HEK293 (cell line): ENCODE measurements at regions not wholly inside any gene's neighbourhood (a gene's known extent, or its start where the extent isn't known, plus 50 kb on each side); places are given as distances from the start of the nearest gene placed in this dataset.

ENCODE experiments used
- CTCF ChIA-PET: fragments of 350-600 bp; formaldehyde crosslinking; extraction: SDS; loops from one replicate; lab custom pipeline; 2021; ENCODE audit warnings: antibody characterized with exemption; lab: Yijun Ruan, JAX
- POLR2A ChIA-PET: fragments of 300-600 bp; formaldehyde crosslinking; extraction: SDS; loops from one replicate; lab custom pipeline; 2020; ENCODE audit warnings: antibody characterized with exemption, inconsistent platforms; lab: Yijun Ruan, JAX
- H3K27ac ChIP-seq: fragments of 200-500 bp; sonication (Bioruptor generic); 2 replicates; pipeline ENCODE4 v1.5.1; 2014; ENCODE audit warnings: low read depth, low read length, control low read depth, inconsistent platforms; ENCODE audit errors: extremely low read depth
- H3K36me3 ChIP-seq, 2 experiments: fragments of 200-500 bp in 1 of 2; sonication (Bioruptor generic) in 1 of 2; 1 replicate in 1 of 2; 2 replicates in 1 of 2; pipeline ENCODE4 v1.5.1; 2014 to 2017; ENCODE audit warnings: inconsistent platforms in 2 of 2, low read length in 2 of 2; ENCODE audit not compliant: control insufficient read depth in 2 of 2, insufficient read depth in 1 of 2
- H3K4me1 ChIP-seq: fragments of 200-500 bp; sonication (Bioruptor generic); 2 replicates; pipeline ENCODE4 v1.5.1; 2014; ENCODE audit warnings: mild to moderate bottlenecking, low read length, inconsistent platforms; ENCODE audit not compliant: control insufficient read depth, insufficient read depth
- H3K4me3 ChIP-seq: 2 replicates; pipeline ENCODE4 v1.5.1; 2011; ENCODE audit warnings: low read depth, mild to moderate bottlenecking, control low read depth, low read length, moderate library complexity
- H3K9me3 ChIP-seq: fragments of 200-500 bp; sonication (Bioruptor generic); 2 replicates; pipeline ENCODE4 v1.5.1; 2014; ENCODE audit warnings: low read depth, low read length, inconsistent platforms; ENCODE audit not compliant: control insufficient read depth, insufficient read depth
- BCL11A ChIP-seq: fragments of 450-650 bp; formaldehyde crosslinking; IDR thresholded peaks from 2 replicates; pipeline ENCODE4 v1.5.1; 2016; ENCODE audit warnings: low read depth, missing biosample characterization, missing genetic modification characterization
- OVOL3 ChIP-seq: fragments of 450-650 bp; formaldehyde crosslinking; IDR thresholded peaks from 2 replicates; pipeline ENCODE4 v1.5.1; 2016; ENCODE audit warnings: missing biosample characterization, missing genetic modification characterization
- YY1 ChIP-seq: fragments of 450-650 bp; formaldehyde crosslinking; IDR thresholded peaks from 2 replicates; pipeline ENCODE4 v1.5.1; 2018; ENCODE audit warnings: missing biosample characterization, missing genetic modification characterization
- ZBTB10 ChIP-seq: fragments of 450-650 bp; formaldehyde crosslinking; IDR thresholded peaks from 2 replicates; pipeline ENCODE4 v1.5.1; 2016; ENCODE audit warnings: missing biosample characterization, missing genetic modification characterization
- ZNF146 ChIP-seq: fragments of 450-650 bp; formaldehyde crosslinking; IDR thresholded peaks from 2 replicates; pipeline ENCODE4 v1.5.1; 2016; ENCODE audit warnings: missing biosample characterization, missing genetic modification characterization
- ZNF174 ChIP-seq: fragments of 450-650 bp; formaldehyde crosslinking; IDR thresholded peaks from 2 replicates; pipeline ENCODE4 v1.5.0; 2017; ENCODE audit warnings: missing biosample characterization, mild to moderate bottlenecking, missing genetic modification characterization
- ZNF19 ChIP-seq: fragments of 450-650 bp; formaldehyde crosslinking; IDR thresholded peaks from 2 replicates; pipeline ENCODE4; 2016; ENCODE audit warnings: missing biosample characterization, missing genetic modification characterization, low read depth
- ZNF223 ChIP-seq: fragments of 450-650 bp; formaldehyde crosslinking; IDR thresholded peaks from 2 replicates; pipeline ENCODE4 v1.5.1; 2016; ENCODE audit warnings: missing biosample characterization, missing genetic modification characterization
- ZNF292 ChIP-seq: fragments of 450-650 bp; formaldehyde crosslinking; IDR thresholded peaks from 2 replicates; pipeline ENCODE4 v1.5.1; 2016; ENCODE audit warnings: low read depth, missing biosample characterization, missing genetic modification characterization, borderline replicate concordance
- ZNF48 ChIP-seq: fragments of 450-650 bp; formaldehyde crosslinking; IDR thresholded peaks from 2 replicates; pipeline ENCODE4 v1.5.1; 2016; ENCODE audit warnings: missing biosample characterization, missing genetic modification characterization
- ZNF600 ChIP-seq: fragments of 450-650 bp; formaldehyde crosslinking; IDR thresholded peaks from 2 replicates; pipeline ENCODE4 v1.5.1; 2016; ENCODE audit warnings: missing biosample characterization, missing genetic modification characterization
- ZNF623 ChIP-seq: fragments of 450-650 bp; formaldehyde crosslinking; IDR thresholded peaks from 2 replicates; pipeline ENCODE4 v1.5.1; 2016; ENCODE audit warnings: missing biosample characterization, missing genetic modification characterization
- ZNF837 ChIP-seq: fragments of 450-650 bp; formaldehyde crosslinking; IDR thresholded peaks from 2 replicates; pipeline ENCODE4 v1.5.1; 2016; ENCODE audit warnings: missing biosample characterization, missing genetic modification characterization
- TF ChIP-seq, protein P1 (sequence below): fragments of 450-650 bp; formaldehyde crosslinking; IDR thresholded peaks from 2 replicates; pipeline ENCODE4 v1.5.1; 2016; ENCODE audit warnings: missing biosample characterization, missing genetic modification characterization
- TF ChIP-seq, protein P2 (sequence below): fragments of 450-650 bp; formaldehyde crosslinking; IDR thresholded peaks from 2 replicates; pipeline ENCODE4 v1.5.1; 2016; ENCODE audit warnings: missing biosample characterization, missing genetic modification characterization
- TF ChIP-seq, protein P3 (sequence below): fragments of 450-650 bp; formaldehyde crosslinking; IDR thresholded peaks from 2 replicates; pipeline ENCODE4 v1.5.1; 2016; ENCODE audit warnings: missing biosample characterization, missing genetic modification characterization
- TF ChIP-seq, protein P4 (sequence below): fragments of 450-650 bp; formaldehyde crosslinking; IDR thresholded peaks from 2 replicates; pipeline ENCODE4 v1.5.1; 2017; ENCODE audit warnings: missing biosample characterization, missing genetic modification characterization

DNA sequence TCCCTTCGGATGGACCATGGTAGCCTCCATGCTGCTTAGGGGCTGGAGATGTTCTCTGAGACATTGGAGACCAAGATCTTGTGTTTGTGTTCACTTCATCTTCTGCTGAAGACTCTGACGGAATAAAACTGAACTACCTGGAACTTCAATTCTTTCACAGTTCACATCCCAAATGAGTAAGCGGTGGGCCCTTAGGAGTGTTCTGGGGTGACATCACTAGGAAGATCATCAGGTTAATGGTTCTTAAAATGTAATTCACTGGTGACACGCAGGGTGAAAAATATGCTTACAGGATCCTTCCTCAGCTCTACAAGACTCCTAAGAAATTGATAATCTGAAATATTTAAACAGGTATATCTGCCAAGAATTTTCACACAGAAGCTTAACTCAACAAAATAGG lies 561.5 kb downstream of the SEMA5A start:
- no peaks in the 10 kb centered on the region for H3K36me3 ChIP-seq
- CTCF ChIA-PET: interaction anchor here (1.0 to 1.2 kb wide), 2 partner anchors 8 to 81 kb away, joined by 3 to 5 read pairs; no protein-coding TSS in a partner anchor
- H3K9me3 ChIP-seq: no peaks in the 10 kb centered on the region
- no peak overlapping the region for H3K4me3 ChIP-seq
- no peaks in the 10 kb centered on the region for H3K4me1 ChIP-seq
- TF ChIP-seq, protein P1, sequence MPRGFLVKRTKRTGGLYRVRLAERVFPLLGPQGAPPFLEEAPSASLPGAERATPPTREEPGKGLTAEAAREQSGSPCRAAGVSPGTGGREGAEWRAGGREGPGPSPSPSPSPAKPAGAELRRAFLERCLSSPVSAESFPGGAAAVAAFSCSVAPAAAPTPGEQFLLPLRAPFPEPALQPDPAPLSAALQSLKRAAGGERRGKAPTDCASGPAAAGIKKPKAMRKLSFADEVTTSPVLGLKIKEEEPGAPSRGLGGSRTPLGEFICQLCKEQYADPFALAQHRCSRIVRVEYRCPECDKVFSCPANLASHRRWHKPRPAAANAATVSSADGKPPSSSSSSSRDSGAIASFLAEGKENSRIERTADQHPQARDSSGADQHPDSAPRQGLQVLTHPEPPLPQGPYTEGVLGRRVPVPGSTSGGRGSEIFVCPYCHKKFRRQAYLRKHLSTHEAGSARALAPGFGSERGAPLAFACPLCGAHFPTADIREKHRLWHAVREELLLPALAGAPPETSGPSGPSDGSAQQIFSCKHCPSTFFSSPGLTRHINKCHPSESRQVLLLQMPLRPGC: no peak
- TF ChIP-seq ZNF292 (tag by site-specific recombination) (no peak), ZNF837 (no peak), ZNF600 (tag by site-specific recombination) (no peak), ZNF146 (no peak), ZNF19 (tag by site-specific recombination) (no peak), OVOL3 (tag by site-specific recombination) (no peak), ZNF174 (tag by site-specific recombination) (no peak), BCL11A (tag by site-specific recombination) (no peak), ZNF48 (tag by site-specific recombination) (no peak), ZBTB10 (tag by site-specific recombination) (no peak), YY1 (no peak), ZNF223 (tag by site-specific recombination) (no peak), ZNF623 (no peak)
- TF ChIP-seq, protein P2, sequence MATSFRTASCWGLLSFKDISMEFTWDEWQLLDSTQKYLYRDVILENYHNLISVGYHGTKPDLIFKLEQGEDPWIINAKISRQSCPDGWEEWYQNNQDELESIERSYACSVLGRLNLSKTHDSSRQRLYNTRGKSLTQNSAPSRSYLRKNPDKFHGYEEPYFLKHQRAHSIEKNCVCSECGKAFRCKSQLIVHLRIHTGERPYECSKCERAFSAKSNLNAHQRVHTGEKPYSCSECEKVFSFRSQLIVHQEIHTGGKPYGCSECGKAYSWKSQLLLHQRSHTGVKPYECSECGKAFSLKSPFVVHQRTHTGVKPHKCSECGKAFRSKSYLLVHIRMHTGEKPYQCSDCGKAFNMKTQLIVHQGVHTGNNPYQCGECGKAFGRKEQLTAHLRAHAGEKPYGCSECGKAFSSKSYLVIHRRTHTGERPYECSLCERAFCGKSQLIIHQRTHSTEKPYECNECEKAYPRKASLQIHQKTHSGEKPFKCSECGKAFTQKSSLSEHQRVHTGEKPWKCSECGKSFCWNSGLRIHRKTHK (tag by site-specific recombination): no peak
- TF ChIP-seq, protein P3, sequence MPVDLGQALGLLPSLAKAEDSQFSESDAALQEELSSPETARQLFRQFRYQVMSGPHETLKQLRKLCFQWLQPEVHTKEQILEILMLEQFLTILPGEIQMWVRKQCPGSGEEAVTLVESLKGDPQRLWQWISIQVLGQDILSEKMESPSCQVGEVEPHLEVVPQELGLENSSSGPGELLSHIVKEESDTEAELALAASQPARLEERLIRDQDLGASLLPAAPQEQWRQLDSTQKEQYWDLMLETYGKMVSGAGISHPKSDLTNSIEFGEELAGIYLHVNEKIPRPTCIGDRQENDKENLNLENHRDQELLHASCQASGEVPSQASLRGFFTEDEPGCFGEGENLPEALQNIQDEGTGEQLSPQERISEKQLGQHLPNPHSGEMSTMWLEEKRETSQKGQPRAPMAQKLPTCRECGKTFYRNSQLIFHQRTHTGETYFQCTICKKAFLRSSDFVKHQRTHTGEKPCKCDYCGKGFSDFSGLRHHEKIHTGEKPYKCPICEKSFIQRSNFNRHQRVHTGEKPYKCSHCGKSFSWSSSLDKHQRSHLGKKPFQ (tag by site-specific recombination): no peak
- TF ChIP-seq, protein P4, sequence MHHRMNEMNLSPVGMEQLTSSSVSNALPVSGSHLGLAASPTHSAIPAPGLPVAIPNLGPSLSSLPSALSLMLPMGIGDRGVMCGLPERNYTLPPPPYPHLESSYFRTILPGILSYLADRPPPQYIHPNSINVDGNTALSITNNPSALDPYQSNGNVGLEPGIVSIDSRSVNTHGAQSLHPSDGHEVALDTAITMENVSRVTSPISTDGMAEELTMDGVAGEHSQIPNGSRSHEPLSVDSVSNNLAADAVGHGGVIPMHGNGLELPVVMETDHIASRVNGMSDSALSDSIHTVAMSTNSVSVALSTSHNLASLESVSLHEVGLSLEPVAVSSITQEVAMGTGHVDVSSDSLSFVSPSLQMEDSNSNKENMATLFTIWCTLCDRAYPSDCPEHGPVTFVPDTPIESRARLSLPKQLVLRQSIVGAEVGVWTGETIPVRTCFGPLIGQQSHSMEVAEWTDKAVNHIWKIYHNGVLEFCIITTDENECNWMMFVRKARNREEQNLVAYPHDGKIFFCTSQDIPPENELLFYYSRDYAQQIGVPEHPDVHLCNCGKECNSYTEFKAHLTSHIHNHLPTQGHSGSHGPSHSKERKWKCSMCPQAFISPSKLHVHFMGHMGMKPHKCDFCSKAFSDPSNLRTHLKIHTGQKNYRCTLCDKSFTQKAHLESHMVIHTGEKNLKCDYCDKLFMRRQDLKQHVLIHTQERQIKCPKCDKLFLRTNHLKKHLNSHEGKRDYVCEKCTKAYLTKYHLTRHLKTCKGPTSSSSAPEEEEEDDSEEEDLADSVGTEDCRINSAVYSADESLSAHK: no peak
- H3K27ac ChIP-seq: no peak overlapping the region
- POLR2A ChIA-PET: no interaction called here
